ENCODE measurements at regions not wholly inside any gene's neighbourhood (a gene's known extent, or its start where the extent isn't known, plus 50 kb on each side); places are given as distances from the start of the nearest gene placed in this dataset.

DNA sequence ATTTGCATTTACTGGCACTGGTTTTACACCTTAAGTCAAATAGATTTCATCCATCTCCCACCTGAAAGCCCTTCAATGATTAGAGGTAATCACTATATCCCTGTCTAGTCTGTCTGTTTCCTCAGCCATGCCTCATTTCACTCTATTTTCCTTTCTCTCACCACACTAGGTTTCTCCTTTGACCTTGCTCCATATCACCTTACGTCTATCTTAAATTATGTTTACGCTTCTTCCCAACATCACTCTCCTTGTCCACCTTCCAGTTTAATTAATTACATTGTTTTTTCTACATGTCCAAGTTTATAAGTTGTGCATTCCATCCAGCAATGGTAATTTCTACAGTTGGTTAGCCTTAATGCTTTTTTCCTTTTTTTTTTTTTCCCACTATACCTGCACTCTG, 396.7 kb upstream of the PDZRN3 start:
- Histone ChIP-seq H3K27me3 (ENCODE audit: control insufficient read depth, insufficient read depth, low read length) (no peaks in the 10 kb centered on the region), H3K4me3 (ENCODE audit: low read depth, low read length) (no peak overlapping the region)
- TF ChIP-seq, protein P1, sequence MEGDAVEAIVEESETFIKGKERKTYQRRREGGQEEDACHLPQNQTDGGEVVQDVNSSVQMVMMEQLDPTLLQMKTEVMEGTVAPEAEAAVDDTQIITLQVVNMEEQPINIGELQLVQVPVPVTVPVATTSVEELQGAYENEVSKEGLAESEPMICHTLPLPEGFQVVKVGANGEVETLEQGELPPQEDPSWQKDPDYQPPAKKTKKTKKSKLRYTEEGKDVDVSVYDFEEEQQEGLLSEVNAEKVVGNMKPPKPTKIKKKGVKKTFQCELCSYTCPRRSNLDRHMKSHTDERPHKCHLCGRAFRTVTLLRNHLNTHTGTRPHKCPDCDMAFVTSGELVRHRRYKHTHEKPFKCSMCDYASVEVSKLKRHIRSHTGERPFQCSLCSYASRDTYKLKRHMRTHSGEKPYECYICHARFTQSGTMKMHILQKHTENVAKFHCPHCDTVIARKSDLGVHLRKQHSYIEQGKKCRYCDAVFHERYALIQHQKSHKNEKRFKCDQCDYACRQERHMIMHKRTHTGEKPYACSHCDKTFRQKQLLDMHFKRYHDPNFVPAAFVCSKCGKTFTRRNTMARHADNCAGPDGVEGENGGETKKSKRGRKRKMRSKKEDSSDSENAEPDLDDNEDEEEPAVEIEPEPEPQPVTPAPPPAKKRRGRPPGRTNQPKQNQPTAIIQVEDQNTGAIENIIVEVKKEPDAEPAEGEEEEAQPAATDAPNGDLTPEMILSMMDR (IDR thresholded peaks at IDR 0.05; ENCODE audit: insufficient read depth, low read length, poor library complexity, severe bottlenecking) = no peak

DNA sequence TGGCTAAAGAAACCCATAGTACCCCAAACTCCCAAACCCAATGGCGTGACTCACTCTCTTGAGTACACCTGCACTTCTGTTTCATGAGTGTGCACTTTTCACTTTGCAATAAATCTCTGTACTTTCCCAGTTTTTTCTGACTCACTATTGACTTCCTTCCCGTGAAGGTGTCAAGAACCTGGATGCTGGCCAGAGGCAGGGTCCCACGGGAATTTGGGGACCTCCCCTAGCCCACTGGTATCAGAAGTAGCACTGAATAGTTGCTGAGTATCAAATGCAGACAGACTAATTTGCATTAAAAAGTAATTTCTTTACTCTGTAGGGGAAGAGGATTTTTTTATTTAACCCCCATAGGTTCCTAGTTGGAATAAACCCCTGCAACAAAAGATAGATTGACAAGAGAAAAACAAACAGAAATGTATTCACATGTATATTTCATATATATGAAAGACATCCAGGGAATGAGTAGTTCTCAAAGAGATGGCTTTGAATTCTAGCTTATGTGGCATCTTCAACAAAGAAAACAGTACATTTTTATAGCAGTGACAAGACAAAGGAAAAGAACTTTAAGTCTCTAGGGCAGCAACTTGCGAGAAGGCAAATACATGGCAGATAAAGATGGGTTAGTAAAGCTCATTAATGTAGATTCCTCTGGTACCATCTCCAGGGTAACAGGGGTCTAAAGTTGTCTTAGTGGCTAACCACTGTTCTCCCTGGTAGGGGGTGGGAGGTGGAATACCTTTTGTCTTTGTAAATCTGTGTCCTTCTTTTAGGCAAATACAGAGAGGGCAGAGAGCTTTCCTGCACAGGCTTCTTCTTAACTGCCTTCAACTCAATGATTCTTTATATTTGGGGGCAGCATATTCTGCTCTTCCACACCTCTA, 385.5 kb upstream of the PDZRN3 start:
- H3K4me3 ChIP-seq (ENCODE audit: low read depth, low read length) = no peak overlapping the region
- H3K36me3 ChIP-seq (ENCODE audit: control insufficient read depth, insufficient read depth, low read length) = no peaks in the 10 kb centered on the region
- no peaks in the 10 kb centered on the region for H3K27me3 ChIP-seq (ENCODE audit: control insufficient read depth, insufficient read depth, low read length)
- TF ChIP-seq, protein P1 (IDR thresholded peaks at IDR 0.05; ENCODE audit: insufficient read depth, low read length, poor library complexity, severe bottlenecking) = no peak
- DNase-seq (ENCODE audit: low read depth) = no peak

More for the DNA sequence above, 396.7 kb upstream of the PDZRN3 start:
- no peaks in the 10 kb centered on the region for H3K36me3 ChIP-seq (ENCODE audit: control insufficient read depth, insufficient read depth, low read length)
- no peak for DNase-seq (ENCODE audit: low read depth)

DNA sequence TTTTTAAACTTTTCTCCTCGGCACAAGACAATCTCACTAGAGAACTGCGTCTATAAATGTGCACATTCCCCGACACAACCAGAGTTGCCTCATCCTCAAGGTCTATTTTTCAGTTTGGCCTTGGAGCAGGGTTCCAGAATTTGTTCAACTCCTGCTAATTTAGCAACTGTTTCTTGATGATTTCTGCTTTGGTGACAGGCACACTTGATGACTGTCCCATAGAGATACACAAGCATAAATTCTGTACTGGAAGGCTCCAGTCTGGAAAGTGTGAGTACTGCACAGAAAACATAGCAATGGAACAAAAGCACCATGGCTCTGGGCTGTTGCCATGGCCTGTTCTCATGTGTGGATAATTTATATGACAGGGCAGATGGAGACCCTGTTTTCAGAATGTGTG, 379.6 kb upstream of the PDZRN3 start:
- Histone ChIP-seq H3K4me3 (ENCODE audit: low read depth, low read length) (no peak overlapping the region), H3K27me3 (ENCODE audit: control insufficient read depth, insufficient read depth, low read length) (no peaks in the 10 kb centered on the region), H3K36me3 (ENCODE audit: control insufficient read depth, insufficient read depth, low read length) (no peaks in the 10 kb centered on the region)
- TF ChIP-seq, protein P1 (IDR thresholded peaks at IDR 0.05; ENCODE audit: insufficient read depth, low read length, poor library complexity, severe bottlenecking) = no peak
- DNase-seq (ENCODE audit: low read depth) = no peak

DNA sequence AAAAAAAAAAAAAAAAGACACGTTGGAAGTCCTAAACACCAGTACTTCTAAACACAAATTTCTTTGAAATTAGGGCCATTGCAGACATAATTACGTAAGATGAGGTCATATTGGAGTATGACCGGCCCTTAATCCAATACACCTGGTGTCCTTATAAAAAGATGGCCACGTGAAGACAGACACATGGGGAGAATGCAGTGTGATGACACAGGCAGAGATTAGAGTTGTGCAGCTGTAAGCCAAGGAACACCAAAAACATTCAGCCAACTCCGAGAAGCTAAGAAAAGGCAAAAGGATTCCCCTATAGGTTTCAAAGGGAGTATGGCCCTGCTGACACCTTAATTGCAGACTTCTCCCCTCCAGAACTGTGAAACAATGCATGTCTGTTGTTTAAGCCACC, 379.0 kb upstream of the PDZRN3 start:
- DNase-seq (ENCODE audit: low read depth) = no peak
- no peak overlapping the region for H3K4me3 ChIP-seq (ENCODE audit: low read depth, low read length)
- no peaks in the 10 kb centered on the region for H3K36me3 ChIP-seq (ENCODE audit: control insufficient read depth, insufficient read depth, low read length)
- H3K27me3 ChIP-seq (ENCODE audit: control insufficient read depth, insufficient read depth, low read length) = no peaks in the 10 kb centered on the region
- TF ChIP-seq, protein P1 (IDR thresholded peaks at IDR 0.05; ENCODE audit: insufficient read depth, low read length, poor library complexity, severe bottlenecking) = no peak

DNA sequence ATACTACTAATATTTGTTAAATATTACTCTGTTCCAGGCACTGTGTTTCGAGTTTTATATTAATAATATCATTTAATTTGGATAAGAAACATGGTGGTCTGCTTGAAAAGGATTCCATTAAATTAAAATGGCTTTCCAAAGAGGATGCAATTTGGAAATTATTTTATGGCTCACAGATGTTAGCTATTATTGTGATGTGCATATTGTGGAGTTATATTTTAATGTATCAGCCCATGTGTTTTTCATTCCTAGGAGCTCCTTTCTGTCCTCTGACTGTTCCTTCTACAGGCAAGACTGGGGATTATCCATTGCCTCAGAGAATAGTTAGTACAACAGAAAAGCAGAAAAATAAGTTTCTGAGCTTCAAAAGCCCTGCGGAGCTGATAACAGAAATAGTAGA, 376.7 kb upstream of the PDZRN3 start:
- TF ChIP-seq, protein P1 (IDR thresholded peaks at IDR 0.05; ENCODE audit: insufficient read depth, low read length, poor library complexity, severe bottlenecking) = no peak
- DNase-seq (ENCODE audit: low read depth) = no peak
- Histone ChIP-seq H3K27me3 (ENCODE audit: control insufficient read depth, insufficient read depth, low read length) (no peaks in the 10 kb centered on the region), H3K4me3 (ENCODE audit: low read depth, low read length) (no peak overlapping the region), H3K36me3 (ENCODE audit: control insufficient read depth, insufficient read depth, low read length) (no peaks in the 10 kb centered on the region)

DNA sequence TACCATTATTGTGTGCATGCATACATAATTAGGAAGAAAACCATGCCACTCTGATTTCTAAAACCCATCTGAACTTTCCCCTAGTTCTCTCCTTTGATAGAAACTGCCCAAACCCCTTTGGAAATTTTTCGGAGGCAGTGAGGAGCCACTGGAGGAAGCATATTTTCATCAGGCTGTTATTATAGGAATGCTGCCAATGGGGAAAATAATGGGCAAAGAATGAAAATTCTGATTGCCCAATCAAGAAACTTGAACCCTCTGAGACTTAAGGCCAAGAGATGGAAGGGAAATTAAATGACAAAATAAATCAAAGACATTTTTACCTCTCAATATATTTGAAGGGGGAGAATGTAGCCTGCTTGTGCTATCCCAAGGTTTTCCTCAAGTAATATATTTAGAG, 376.0 kb upstream of the PDZRN3 start:
- TF ChIP-seq, protein P1 (IDR thresholded peaks at IDR 0.05; ENCODE audit: insufficient read depth, low read length, poor library complexity, severe bottlenecking) = no peak
- Histone ChIP-seq H3K27me3 (ENCODE audit: control insufficient read depth, insufficient read depth, low read length) (no peaks in the 10 kb centered on the region), H3K4me3 (ENCODE audit: low read depth, low read length) (no peak overlapping the region), H3K36me3 (ENCODE audit: control insufficient read depth, insufficient read depth, low read length) (no peaks in the 10 kb centered on the region)
- no peak for DNase-seq (ENCODE audit: low read depth)

Measured in kidney epithelial cell (primary cell).